Osteocyte (in vitro differentiated cells): ENCODE measurements at regions not wholly inside any gene's neighbourhood (a gene's known extent, or its start where the extent isn't known, plus 50 kb on each side); places are given as distances from the start of the nearest gene placed in this dataset.

Experiments
- DNase-seq: peaks from one replicate; pipeline ENCODE4 v3.0.0; 2021; ENCODE audit warnings: mixed read lengths; ENCODE audit not compliant: unreplicated experiment; ENCODE audit errors: extremely low spot score
- H3K27ac Mint-ChIP-seq: one replicate; pipeline ENCODE4 v1.8.0; 2021; ENCODE audit warnings: mild to moderate bottlenecking, mixed read lengths; ENCODE audit not compliant: unreplicated experiment
- H3K27me3 Mint-ChIP-seq: one replicate; pipeline ENCODE4 v1.8.0; 2021; ENCODE audit warnings: mixed read lengths; ENCODE audit not compliant: unreplicated experiment
- H3K36me3 Mint-ChIP-seq: one replicate; pipeline ENCODE4 v1.8.0; 2021; ENCODE audit warnings: mixed read lengths; ENCODE audit not compliant: unreplicated experiment
- H3K4me1 Mint-ChIP-seq: one replicate; pipeline ENCODE4 v1.8.0; 2021; ENCODE audit warnings: mixed read lengths; ENCODE audit not compliant: unreplicated experiment
- H3K4me3 Mint-ChIP-seq: one replicate; pipeline ENCODE4 v1.8.0; 2021; ENCODE audit warnings: mild to moderate bottlenecking, moderate library complexity, mixed read lengths; ENCODE audit not compliant: unreplicated experiment
- H3K9me3 Mint-ChIP-seq: one replicate; pipeline ENCODE4 v1.8.0; 2021; ENCODE audit warnings: mixed read lengths; ENCODE audit not compliant: unreplicated experiment
- CTCF ChIP-seq: fragments of 200-600 bp; sonication (generic); IDR thresholded peaks from 2 replicates; pipeline ENCODE4 v1.5.0; 2021; ENCODE audit warnings: antibody characterized with exemption, mild to moderate bottlenecking, moderate library complexity

- Mint-ChIP-seq H3K27ac (no peak overlapping the region), H3K36me3 (no peaks in the 10 kb centered on the region), H3K4me1 (no peaks in the 10 kb centered on the region), H3K4me3 (no peak overlapping the region), H3K27me3 (peaks cover 11% of the 10 kb centered on the region), H3K9me3 (no peaks in the 10 kb centered on the region)
- TF ChIP-seq CTCF, result no peak
- DNase-seq, result no peak
Observed at GRCh38 chr16:65919145-65919985, 447.1 kb upstream of the CDH5 start.

- no peaks in the 10 kb centered on the region for H3K36me3 Mint-ChIP-seq
- H3K27ac Mint-ChIP-seq, result no peak overlapping the region
- no peak for DNase-seq
- no peaks in the 10 kb centered on the region for H3K4me1 Mint-ChIP-seq
- no peak for TF ChIP-seq CTCF
- peaks cover 12% of the 10 kb centered on the region for H3K27me3 Mint-ChIP-seq
- H3K9me3 Mint-ChIP-seq, result peaks cover 3% of the 10 kb centered on the region
- H3K4me3 Mint-ChIP-seq, result no peak overlapping the region
Observed at GRCh38 chr16:65917466-65917865, 449.0 kb upstream of the CDH5 start.

- H3K27ac Mint-ChIP-seq, result no peak overlapping the region
- H3K9me3 Mint-ChIP-seq, result peaks cover 3% of the 10 kb centered on the region
- no peak for TF ChIP-seq CTCF
- H3K4me1 Mint-ChIP-seq, result no peaks in the 10 kb centered on the region
- DNase-seq, result no peak
- no peak overlapping the region for H3K4me3 Mint-ChIP-seq
- H3K27me3 Mint-ChIP-seq, result peaks cover 12% of the 10 kb centered on the region
- no peaks in the 10 kb centered on the region for H3K36me3 Mint-ChIP-seq
Observed at GRCh38 chr16:65916995-65917394, 449.5 kb upstream of the CDH5 start.

GRCh38 chr16:65910291-65910690 is 456.2 kb upstream of the CDH5 start:
- Mint-ChIP-seq H3K4me3 (no peak overlapping the region), H3K27ac (no peak overlapping the region), H3K4me1 (no peaks in the 10 kb centered on the region), H3K9me3 (peaks cover 3% of the 10 kb centered on the region), H3K27me3 (peaks cover 21% of the 10 kb centered on the region), H3K36me3 (no peaks in the 10 kb centered on the region)
- no peak for TF ChIP-seq CTCF
- no peak for DNase-seq

- Mint-ChIP-seq H3K27ac (no peak overlapping the region), H3K4me1 (no peaks in the 10 kb centered on the region), H3K36me3 (no peaks in the 10 kb centered on the region), H3K27me3 (peaks cover 29% of the 10 kb centered on the region), H3K4me3 (no peak overlapping the region), H3K9me3 (peaks cover 3% of the 10 kb centered on the region)
- TF ChIP-seq CTCF, result no peak
- no peak for DNase-seq
Observed at GRCh38 chr16:65909310-65910050, 457.0 kb upstream of the CDH5 start.
